Activated T-cell treated with anti-CD3 and anti-CD28 coated beads for 4 hours (primary cell): ENCODE measurements at regions not wholly inside any gene's neighbourhood (a gene's known extent, or its start where the extent isn't known, plus 50 kb on each side); places are given as distances from the start of the nearest gene placed in this dataset.

Experiments
- DNase-seq: peaks from one replicate; pipeline ENCODE4 v3.0.0-alpha.2; 2020

- DNase-seq, result no peak
Observed at GRCh38 chr5:82417776-82418607, 139.8 kb upstream of the RPS23 start.

GRCh38 chr5:82416512-82416911, 138.4 kb upstream of the RPS23 start:
- DNase-seq, result no peak

- no peak for DNase-seq
Observed at GRCh38 chr5:82414041-82414388, 135.9 kb upstream of the RPS23 start.

- no peak for DNase-seq
Observed at GRCh38 chr5:82413302-82414040, 135.3 kb upstream of the RPS23 start.

- no peak for DNase-seq
Observed at GRCh38 chr5:82408033-82408432, 129.9 kb upstream of the RPS23 start.

GRCh38 chr5:82406205-82406773, 128.1 kb upstream of the RPS23 start:
- DNase-seq, result no peak

GRCh38 chr5:82405618-82406204, 127.6 kb upstream of the RPS23 start:
- DNase-seq, result no peak

GRCh38 chr5:82405161-82405560, 127.0 kb upstream of the RPS23 start:
- DNase-seq, result no peak

GRCh38 chr5:82404382-82404945, 126.3 kb upstream of the RPS23 start:
- no peak for DNase-seq

GRCh38 chr5:82403724-82404123, 125.6 kb upstream of the RPS23 start:
- no peak for DNase-seq

- no peak for DNase-seq
Observed at GRCh38 chr5:82403026-82403425, 124.9 kb upstream of the RPS23 start.

- no peak for DNase-seq
Observed at GRCh38 chr5:82399111-82399510, 121.0 kb upstream of the RPS23 start.

GRCh38 chr5:82397741-82398320, 119.7 kb upstream of the RPS23 start:
- DNase-seq, result no peak

- DNase-seq, result no peak
Observed at GRCh38 chr5:82396871-82397514, 118.8 kb upstream of the RPS23 start.

- DNase-seq, result no peak
Observed at GRCh38 chr5:82396396-82396795, 118.2 kb upstream of the RPS23 start.

- no peak for DNase-seq
Observed at GRCh38 chr5:82393951-82394350, 115.8 kb upstream of the RPS23 start.

GRCh38 chr5:82390088-82390487, 111.9 kb upstream of the RPS23 start:
- DNase-seq, result no peak

GRCh38 chr5:82389347-82389746, 111.2 kb upstream of the RPS23 start:
- no peak for DNase-seq

GRCh38 chr5:82388181-82388580, 110.0 kb upstream of the RPS23 start:
- DNase-seq, result no peak

GRCh38 chr5:82387819-82388166, 109.6 kb upstream of the RPS23 start:
- no peak for DNase-seq

GRCh38 chr5:82387001-82387818, 109.1 kb upstream of the RPS23 start:
- no peak for DNase-seq

- no peak for DNase-seq
Observed at GRCh38 chr5:82386576-82386975, 108.4 kb upstream of the RPS23 start.
